Cardiac fibroblast (primary cell): ENCODE measurements at regions not wholly inside any gene's neighbourhood (a gene's known extent, or its start where the extent isn't known, plus 50 kb on each side); places are given as distances from the start of the nearest gene placed in this dataset.

ENCODE experiments used
- DNase-seq, 2 donors: peaks; one replicate each; pipeline versions ENCODE4 v3.0.0 to v3.0.0-alpha.2; 2010; ENCODE audit warnings: low read depth in 2 of 2
- H3K4me3 ChIP-seq, 2 donors: replicated peaks in 1 of 2; 1 replicate in 1 of 2; 2 replicates in 1 of 2; pipeline ENCODE4 v1.5.1; 2011; ENCODE audit warnings: low read depth in 2 of 2, low read length in 2 of 2, mild to moderate bottlenecking in 2 of 2, moderate library complexity in 1 of 2
- TF ChIP-seq, protein P1 (sequence below): IDR thresholded peaks from one replicate; pipeline ENCODE4 v1.5.1; 2011; ENCODE audit warnings: low read depth, mild to moderate bottlenecking, low read length, inconsistent platforms

DNA sequence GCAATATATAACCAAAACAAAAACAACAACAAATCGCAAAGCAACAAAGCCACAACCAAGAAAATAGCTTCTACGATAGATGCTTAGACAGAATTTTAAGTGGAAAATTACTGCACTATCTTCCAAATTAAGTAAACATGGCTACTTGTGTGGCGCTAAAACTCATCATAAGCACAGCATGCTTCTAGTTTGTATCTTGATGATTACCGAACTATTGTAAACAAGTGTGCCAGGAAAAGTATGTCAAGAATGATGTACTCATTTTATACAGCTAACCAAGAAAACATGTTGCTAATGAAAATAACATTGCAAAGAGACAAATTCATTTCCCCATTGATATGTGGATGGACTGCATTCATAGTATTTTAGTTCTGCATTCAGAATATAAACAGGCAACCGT, 271.9 kb upstream of the GPC6 start:
- no peak for DNase-seq
- H3K4me3 ChIP-seq: no peak overlapping the region
- TF ChIP-seq, protein P1, sequence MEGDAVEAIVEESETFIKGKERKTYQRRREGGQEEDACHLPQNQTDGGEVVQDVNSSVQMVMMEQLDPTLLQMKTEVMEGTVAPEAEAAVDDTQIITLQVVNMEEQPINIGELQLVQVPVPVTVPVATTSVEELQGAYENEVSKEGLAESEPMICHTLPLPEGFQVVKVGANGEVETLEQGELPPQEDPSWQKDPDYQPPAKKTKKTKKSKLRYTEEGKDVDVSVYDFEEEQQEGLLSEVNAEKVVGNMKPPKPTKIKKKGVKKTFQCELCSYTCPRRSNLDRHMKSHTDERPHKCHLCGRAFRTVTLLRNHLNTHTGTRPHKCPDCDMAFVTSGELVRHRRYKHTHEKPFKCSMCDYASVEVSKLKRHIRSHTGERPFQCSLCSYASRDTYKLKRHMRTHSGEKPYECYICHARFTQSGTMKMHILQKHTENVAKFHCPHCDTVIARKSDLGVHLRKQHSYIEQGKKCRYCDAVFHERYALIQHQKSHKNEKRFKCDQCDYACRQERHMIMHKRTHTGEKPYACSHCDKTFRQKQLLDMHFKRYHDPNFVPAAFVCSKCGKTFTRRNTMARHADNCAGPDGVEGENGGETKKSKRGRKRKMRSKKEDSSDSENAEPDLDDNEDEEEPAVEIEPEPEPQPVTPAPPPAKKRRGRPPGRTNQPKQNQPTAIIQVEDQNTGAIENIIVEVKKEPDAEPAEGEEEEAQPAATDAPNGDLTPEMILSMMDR: no peak

DNA sequence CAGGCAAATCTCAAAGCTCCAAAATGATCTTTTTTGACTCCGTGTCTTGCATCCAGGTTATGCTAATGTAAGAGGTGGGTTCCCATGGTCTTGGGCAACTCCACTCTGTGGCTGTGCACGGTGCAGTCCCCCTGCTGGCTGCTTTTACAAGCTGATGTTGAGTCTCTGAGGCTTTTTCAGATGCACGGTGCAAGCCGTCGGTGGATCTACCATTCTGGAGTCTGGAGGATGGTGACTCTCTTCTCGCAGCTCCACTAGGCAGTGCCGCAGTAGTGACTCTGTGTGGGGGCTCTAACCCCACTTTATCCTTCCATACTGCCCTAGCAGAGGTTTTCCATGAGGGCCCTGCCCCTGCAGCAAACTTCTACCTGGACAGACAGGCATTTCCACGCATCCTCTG, 266.8 kb upstream of the GPC6 start:
- no peak overlapping the region for H3K4me3 ChIP-seq
- TF ChIP-seq, protein P1: no peak
- DNase-seq: no peak

DNA sequence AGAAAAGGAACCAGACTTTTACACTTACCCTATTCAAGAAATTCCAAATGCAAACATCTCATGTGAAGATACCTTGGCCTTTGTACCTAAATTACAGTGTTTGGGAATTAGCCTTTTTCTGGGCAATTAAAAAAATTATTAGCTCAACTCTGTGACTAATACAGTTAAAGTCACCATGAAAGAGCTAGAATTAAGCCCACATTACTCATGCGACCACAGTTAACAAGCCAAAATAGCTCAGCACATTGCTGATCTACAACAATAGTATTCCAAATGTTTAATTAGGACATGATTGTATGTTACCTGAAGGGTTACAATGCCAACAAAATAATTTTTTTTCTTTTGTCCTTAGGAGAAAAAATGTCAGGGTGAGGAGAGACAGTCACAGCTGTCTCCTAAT, 263.6 kb upstream of the GPC6 start:
- H3K4me3 ChIP-seq: no peak overlapping the region
- no peak for DNase-seq
- TF ChIP-seq, protein P1: no peak

DNA sequence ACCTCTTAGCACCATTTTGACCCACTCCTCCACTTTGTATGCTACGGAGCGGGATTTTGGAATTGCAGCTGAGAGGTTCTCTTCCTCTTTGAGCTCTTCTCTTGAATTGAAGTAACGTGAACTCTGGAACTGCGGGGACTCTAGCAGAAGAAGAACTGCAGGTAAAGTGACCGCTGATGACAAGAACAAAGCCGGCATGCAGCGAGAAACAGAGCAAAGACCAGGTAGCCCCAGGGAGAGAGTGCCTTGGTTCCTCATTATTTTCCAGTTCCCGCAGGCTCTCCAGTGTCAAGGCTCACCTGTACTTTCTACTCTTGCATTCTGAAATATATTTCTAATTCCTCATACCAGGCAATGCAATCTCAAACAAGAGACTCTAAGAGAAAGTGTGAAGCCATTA, 260.3 kb upstream of the GPC6 start:
- no peak overlapping the region for H3K4me3 ChIP-seq
- TF ChIP-seq, protein P1: no peak

DNA sequence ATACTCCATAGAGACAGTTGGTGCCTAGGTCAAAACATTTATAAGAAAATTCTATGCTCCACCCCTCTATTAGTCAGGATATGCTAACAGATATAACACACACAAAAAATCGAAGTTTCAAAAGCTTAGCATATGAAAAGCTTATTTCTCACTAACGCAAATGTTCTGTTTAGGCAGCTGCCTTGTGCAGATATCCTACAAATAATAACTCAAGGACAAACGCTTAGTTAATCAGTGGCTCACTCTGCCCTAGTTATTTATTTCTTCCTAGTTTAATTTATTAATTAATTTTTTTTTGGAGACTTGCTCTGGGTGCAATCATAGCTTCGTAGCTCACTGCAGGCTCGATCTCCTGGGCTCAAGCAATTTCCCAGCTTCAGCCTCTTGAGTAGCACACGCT, 259.7 kb upstream of the GPC6 start:
- no peak overlapping the region for H3K4me3 ChIP-seq
- TF ChIP-seq, protein P1: no peak
- no peak for DNase-seq

More for the DNA sequence above, 260.3 kb upstream of the GPC6 start:
- DNase-seq: no peak

DNA sequence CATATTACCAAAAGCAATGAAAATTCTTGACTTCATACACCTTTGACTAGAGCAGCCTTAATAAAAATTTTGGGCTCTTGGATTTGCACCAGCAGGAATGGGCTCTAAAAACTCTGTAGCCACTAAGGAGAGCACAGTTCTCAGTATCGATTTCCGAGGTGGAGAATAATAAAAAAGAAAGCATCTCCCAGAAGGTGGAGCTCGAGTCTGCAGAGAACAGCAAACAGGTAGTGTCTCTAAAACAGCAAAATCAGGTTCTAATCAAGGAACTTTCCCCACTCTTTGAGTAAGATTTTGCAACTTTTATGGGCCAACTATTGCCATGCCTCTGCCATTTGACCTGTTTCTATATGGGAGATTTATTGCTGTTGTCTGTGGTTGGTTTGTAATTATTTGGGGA, 258.7 kb upstream of the GPC6 start:
- H3K4me3 ChIP-seq: no peak overlapping the region
- TF ChIP-seq, protein P1: peak; percentile 29
- DNase-seq: peak; percentile 29

DNA sequence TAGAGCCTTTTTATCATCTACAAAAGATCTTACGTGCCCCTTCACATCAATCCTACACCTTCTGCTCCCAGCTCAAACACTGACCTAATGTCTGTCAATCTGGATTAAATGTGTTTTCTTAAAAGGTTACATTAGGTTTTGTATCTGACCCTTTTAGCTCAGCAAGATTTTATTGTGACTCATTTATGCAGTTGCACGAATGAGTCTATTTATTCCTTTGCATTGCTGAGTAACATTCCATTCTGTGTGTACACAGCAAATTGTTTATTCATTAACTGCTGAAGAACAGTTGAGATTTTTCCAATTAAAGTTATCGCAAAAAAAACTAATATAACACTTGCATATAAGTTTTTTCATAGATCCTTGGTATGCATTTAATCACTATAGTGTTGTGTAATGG, 253.9 kb upstream of the GPC6 start:
- TF ChIP-seq, protein P1: no peak
- no peak overlapping the region for H3K4me3 ChIP-seq
- no peak for DNase-seq
